Type B pancreatic cell (in vitro differentiated cells): ENCODE measurements at regions not wholly inside any gene's neighbourhood (a gene's known extent, or its start where the extent isn't known, plus 50 kb on each side); places are given as distances from the start of the nearest gene placed in this dataset.

ENCODE experiments used
- DNase-seq: peaks from one replicate; pipeline ENCODE4 v3.0.0; 2021; ENCODE audit warnings: mixed read lengths; ENCODE audit not compliant: unreplicated experiment; ENCODE audit errors: extremely low spot score
- H3K27ac Mint-ChIP-seq: 2 replicates; pipeline ENCODE4 v1.8.0; 2021; ENCODE audit warnings: mild to moderate bottlenecking, mixed read lengths
- H3K27me3 Mint-ChIP-seq: 2 replicates; pipeline ENCODE4 v1.8.0; 2021; ENCODE audit warnings: mixed read lengths
- H3K36me3 Mint-ChIP-seq: 2 replicates; pipeline ENCODE4 v1.8.0; 2021; ENCODE audit warnings: mixed read lengths
- H3K4me1 Mint-ChIP-seq: one replicate; pipeline ENCODE4 v1.8.0; 2021; ENCODE audit warnings: mixed read lengths; ENCODE audit not compliant: unreplicated experiment
- H3K4me3 Mint-ChIP-seq: 2 replicates; pipeline ENCODE4 v1.8.0; 2021; ENCODE audit warnings: mild to moderate bottlenecking, mixed read lengths
- H3K9me3 Mint-ChIP-seq: 2 replicates; pipeline ENCODE4 v1.8.0; 2021; ENCODE audit warnings: mixed read lengths
- TF ChIP-seq, protein P1 (sequence below): fragments of 200-600 bp; sonication (generic); conservative IDR thresholded peaks from 2 replicates; pipeline ENCODE4 v1.5.0; 2021; ENCODE audit warnings: antibody characterized with exemption, mild to moderate bottlenecking

- Mint-ChIP-seq H3K27me3 (peaks cover 19% of the 10 kb centered on the region), H3K27ac (no peak overlapping the region), H3K4me1 (peaks cover 4% of the 10 kb centered on the region), H3K4me3 (no peak overlapping the region), H3K9me3 (no peaks in the 10 kb centered on the region), H3K36me3 (no peaks in the 10 kb centered on the region)
- TF ChIP-seq, protein P1, sequence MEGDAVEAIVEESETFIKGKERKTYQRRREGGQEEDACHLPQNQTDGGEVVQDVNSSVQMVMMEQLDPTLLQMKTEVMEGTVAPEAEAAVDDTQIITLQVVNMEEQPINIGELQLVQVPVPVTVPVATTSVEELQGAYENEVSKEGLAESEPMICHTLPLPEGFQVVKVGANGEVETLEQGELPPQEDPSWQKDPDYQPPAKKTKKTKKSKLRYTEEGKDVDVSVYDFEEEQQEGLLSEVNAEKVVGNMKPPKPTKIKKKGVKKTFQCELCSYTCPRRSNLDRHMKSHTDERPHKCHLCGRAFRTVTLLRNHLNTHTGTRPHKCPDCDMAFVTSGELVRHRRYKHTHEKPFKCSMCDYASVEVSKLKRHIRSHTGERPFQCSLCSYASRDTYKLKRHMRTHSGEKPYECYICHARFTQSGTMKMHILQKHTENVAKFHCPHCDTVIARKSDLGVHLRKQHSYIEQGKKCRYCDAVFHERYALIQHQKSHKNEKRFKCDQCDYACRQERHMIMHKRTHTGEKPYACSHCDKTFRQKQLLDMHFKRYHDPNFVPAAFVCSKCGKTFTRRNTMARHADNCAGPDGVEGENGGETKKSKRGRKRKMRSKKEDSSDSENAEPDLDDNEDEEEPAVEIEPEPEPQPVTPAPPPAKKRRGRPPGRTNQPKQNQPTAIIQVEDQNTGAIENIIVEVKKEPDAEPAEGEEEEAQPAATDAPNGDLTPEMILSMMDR, result no peak
- DNase-seq, result no peak
Measured at GRCh38 chr21:41107602-41108001, 60.4 kb upstream of the BACE2 start.

DNA sequence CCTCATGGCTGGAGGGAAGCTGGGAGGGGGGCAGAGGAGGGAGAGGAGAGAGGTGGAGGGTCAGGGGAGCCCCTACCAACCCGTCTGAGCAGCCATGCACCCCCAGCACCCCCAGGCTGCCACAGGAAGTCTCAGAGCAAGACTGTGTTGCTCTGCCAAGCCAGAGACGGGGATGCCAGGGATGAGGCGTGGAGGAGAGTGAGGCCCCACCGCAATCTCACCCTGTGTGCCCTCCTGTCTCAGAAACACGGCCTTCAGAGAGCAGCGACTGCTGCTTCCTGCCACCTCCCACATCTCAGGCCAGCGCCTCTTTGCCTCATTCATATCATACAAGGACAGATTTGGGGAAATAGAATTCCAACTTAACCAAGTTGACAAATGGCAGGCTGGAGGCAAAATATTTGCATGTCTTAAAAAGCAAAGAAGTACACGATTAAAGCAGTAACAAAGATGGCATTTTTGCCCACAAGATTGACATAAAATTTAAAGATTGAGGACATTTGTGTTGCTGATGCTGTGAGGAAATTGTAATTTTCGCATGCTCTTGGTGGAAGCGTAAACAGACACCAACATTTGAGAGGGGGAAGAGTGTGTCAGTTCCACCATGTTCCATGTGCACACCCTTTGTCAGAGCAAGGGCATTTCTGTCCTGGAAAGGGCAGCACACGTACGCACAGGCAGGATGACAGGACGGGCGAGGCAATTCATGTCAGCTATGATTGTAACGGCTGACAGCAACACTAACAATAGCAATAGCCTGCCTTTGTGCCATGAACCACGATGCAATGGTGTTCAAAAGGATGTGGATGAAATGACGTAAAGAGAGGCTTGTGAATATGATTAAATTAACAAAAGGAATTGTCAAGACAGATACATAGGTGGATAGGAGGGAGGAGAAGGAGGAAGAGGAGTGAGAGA is 59.0 kb upstream of the BACE2 start:
- H3K27ac Mint-ChIP-seq, result no peak overlapping the region
- H3K27me3 Mint-ChIP-seq, result peaks cover 19% of the 10 kb centered on the region
- TF ChIP-seq, protein P1, result no peak
- H3K4me3 Mint-ChIP-seq, result no peak overlapping the region
- no peaks in the 10 kb centered on the region for H3K9me3 Mint-ChIP-seq
- DNase-seq, result no peak
- peaks cover 10% of the 10 kb centered on the region for H3K4me1 Mint-ChIP-seq
- H3K36me3 Mint-ChIP-seq, result no peaks in the 10 kb centered on the region

DNA sequence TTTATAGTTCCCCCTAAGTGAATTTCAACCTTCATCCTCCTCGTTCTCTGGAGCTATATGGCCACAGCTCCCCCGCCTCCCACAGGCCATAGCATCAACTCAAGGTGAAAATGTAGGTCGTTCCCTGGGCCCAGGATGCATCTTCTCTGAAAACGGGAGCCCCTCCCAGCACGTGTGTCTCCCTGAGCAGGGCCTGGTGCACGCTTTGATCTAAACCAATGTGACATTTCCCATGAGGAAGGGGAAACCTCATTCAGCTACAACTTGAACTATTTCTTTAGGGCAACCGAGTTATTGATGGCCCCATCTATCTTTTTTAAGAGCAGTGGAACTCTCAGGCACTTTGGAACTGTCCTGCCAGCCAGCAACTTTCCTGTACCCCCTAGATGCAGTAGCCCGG is 57.8 kb upstream of the BACE2 start:
- peaks cover 17% of the 10 kb centered on the region for H3K27me3 Mint-ChIP-seq
- TF ChIP-seq, protein P1, result no peak
- no peak for DNase-seq
- H3K4me3 Mint-ChIP-seq, result no peak overlapping the region
- H3K4me1 Mint-ChIP-seq, result peaks cover 10% of the 10 kb centered on the region
- H3K9me3 Mint-ChIP-seq, result no peaks in the 10 kb centered on the region
- H3K36me3 Mint-ChIP-seq, result no peaks in the 10 kb centered on the region
- H3K27ac Mint-ChIP-seq, result no peak overlapping the region

GRCh38 chr21:41110664-41111063 is 57.3 kb upstream of the BACE2 start:
- no peak overlapping the region for H3K27ac Mint-ChIP-seq
- DNase-seq, result no peak
- H3K4me3 Mint-ChIP-seq, result no peak overlapping the region
- H3K4me1 Mint-ChIP-seq, result peaks cover 10% of the 10 kb centered on the region
- TF ChIP-seq, protein P1, result no peak
- peaks cover 14% of the 10 kb centered on the region for H3K27me3 Mint-ChIP-seq
- no peaks in the 10 kb centered on the region for H3K9me3 Mint-ChIP-seq
- no peaks in the 10 kb centered on the region for H3K36me3 Mint-ChIP-seq

- Mint-ChIP-seq H3K4me1 (peaks cover 10% of the 10 kb centered on the region), H3K27me3 (peaks cover 10% of the 10 kb centered on the region), H3K9me3 (no peaks in the 10 kb centered on the region), H3K36me3 (no peaks in the 10 kb centered on the region), H3K4me3 (no peak overlapping the region), H3K27ac (no peak overlapping the region)
- no peak for DNase-seq
- TF ChIP-seq, protein P1, result no peak
Measured at GRCh38 chr21:41111681-41112080, 56.3 kb upstream of the BACE2 start.
